GM21381 (cell line): ENCODE measurements at regions not wholly inside any gene's neighbourhood (a gene's known extent, or its start where the extent isn't known, plus 50 kb on each side); places are given as distances from the start of the nearest gene placed in this dataset.
"Not testable (repeated sequence)": the region's sequence is repeated elsewhere in the genome, so short reads cannot be mapped to it uniquely, and the experiment has no call there.

Source experiments
- ATAC-seq: cut with Tn5 transposase; IDR thresholded peaks from one replicate; pipeline ENCODE4 v1.9.1; 2021; ENCODE audit warnings: mild to moderate bottlenecking, moderate library complexity; ENCODE audit not compliant: unreplicated experiment

DNA sequence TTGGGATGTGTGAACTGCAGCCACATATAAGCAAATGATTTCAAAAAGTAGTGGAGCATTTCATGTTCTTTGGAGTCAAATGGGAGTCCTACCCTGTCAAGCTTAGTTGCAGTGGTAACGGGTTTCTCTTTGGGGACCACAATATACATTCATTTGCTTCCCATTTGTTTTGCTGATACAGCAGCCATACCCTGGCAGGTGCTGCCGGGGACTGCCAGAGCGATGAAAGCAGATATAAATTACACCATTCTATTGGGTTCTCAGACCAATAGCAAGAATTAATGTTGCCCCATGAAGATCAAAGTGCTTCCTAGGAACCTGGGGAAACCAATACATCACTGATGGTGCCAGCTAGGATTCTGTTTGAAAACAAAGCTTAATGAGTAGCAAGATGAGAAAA, 1621.5 kb upstream of the FLRT2 start:
- ATAC-seq = no peak

DNA sequence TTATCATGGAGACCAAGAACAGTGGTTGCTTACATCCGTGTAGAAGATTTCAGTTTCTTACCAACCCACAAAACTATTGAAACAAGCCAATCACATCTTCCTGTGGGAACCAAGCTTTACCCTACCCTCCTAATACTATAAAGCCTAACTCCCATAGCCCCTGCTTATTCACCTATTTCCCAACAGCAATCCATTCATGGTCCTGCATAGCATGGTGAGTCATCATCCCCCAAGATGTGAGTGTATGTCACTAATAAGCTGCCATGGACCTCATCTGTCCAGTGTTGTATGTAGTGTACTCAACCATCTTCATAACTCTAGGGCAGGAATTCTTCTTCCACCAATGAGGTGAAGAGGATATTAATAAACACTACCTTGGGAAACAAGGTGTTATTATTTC, 1620.4 kb upstream of the FLRT2 start:
- ATAC-seq = no peak

DNA sequence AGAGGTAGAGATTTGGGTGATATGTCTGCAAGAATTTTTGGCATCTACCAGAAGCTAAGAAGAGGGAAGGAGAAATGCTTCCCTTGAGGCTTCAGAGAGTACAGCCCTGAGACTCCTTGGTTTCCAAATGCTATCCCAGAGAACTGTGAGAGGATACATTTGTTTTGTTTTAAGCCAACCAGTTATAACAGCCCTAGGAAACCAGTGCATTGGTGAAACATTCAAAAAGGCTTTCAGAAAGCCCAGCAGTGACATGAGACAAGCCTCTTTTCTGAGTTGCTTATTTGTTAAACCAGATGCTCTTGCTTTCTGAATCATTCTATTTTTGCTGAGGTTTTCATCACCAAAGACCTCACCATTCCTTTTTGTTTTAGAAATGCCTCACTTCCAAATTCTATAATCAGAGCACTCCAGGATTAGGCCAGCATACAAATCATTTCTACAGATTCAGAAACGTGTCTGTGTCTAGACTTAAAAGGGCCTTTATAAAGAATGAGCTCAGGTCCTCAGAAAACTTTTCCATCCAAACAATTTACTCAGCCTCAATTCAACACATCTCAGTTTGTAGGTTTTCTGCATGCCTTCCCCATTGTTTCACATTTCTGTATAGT, 1617.8 kb upstream of the FLRT2 start:
- no peak for ATAC-seq

GRCh38 chr14:83913476-83913875, 1616.5 kb upstream of the FLRT2 start:
- no peak for ATAC-seq

DNA sequence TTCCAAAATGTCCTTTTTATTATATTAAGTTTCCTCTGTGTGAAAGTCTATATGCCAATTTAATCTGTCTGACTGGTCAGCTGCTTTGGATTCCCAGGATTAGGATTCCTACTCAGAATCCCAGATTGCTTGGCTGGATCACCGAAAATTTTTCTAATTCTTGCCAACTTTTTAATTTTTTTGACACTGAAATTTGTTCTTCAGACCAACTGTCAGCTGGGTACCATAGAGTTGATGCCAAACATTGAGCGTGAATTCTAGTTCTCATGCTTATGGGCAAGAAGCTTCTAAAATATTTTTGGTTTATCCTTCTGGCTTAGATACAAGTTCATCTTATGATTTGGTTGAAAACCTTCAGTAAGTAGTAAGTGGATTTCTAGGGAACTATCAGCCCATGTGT, 1611.4 kb upstream of the FLRT2 start:
- no peak for ATAC-seq

- ATAC-seq = not testable (repeated sequence)
Observed at GRCh38 chr14:83919675-83920074, 1610.3 kb upstream of the FLRT2 start.

DNA sequence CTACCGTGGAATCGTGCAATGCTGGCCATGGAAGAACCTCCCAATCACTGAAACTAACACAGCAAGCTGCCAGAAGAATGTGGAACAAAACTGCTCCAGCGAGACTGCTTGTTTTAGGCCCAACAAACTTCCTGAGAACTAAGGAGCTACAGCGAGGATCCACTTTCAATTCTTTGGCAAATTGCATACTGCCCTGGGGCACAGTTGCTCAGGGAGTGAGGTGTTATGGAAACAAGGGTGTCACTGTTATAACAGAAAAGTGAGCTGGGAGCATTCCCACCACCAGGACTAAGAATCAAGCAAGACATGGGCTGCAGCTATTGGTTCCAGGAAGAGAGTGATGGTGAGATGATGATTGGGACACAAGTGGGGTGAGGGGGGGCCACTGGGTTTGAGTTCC, 1606.1 kb upstream of the FLRT2 start:
- ATAC-seq = no peak

- no peak for ATAC-seq
Observed at GRCh38 chr14:83924259-83924658, 1605.7 kb upstream of the FLRT2 start.

DNA sequence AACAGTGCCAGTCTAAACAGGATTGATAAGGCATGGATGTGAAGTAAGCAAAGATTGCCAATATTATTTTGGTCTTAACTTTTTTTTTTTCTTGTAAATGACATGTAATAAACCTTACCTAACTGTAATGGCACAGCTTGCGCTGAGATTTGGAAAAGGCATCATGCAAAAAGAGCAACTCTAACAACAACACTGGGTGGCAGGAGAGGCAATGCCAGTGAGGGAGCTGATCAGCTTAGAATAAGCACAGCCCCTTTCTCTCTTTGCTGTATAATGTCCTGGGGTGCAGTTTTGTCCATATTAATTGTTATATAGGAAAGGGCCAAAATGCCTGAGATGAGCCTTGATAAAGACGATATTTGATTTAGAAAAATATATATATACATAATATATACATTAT, 1589.7 kb upstream of the FLRT2 start:
- no peak for ATAC-seq

- no peak for ATAC-seq
Observed at GRCh38 chr14:83958359-83958758, 1571.6 kb upstream of the FLRT2 start.

DNA sequence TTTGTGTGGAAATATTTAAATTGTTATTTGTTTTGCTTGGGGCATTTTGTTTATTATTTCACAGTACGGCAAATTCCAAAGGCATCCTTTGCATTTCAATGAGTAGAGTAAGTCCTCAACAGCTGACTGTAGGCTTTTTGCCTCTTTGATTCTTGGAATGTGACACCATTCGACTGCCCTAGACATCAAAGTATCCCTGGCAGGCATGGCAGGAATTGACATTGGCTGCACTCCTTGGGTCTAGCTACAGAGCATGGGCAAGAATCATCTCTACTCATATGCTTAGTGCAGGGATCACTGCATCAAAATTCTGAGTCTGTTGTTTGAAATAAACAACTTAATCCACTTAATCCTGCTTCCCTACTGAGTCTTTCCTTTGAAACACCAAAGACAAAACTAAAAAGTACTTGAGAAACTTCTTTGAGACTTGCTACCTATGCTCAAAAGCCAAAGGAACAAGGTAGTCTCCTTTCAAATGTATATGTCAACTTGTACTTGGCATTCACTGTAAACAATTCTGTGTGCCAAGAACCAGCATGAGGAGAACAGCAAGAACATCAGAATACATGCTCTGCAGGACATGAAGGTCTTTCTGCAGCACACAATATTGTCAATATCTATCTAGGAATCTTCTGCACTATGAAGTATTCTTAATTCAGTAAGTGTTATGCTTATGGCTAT, 1569.0 kb upstream of the FLRT2 start:
- ATAC-seq = no peak

DNA sequence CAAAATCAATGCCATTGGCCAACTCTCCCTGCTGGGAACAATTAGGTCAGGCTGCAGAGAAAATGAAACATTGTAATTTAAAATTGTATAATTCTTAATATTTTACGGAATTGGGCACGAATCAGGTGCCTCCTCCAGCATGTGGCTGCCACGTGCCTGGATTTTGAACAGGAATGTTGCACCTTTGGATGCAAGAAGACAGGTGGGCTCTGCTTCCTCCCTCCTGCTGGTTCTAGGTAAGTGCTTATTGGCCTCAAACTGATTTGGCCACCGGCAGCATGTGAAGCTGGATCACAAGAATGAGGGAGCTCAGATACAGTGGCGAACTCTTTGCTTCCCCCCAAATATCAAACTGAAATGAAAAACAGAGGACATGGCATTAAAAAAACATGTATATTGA, 1559.9 kb upstream of the FLRT2 start:
- ATAC-seq = no peak

DNA sequence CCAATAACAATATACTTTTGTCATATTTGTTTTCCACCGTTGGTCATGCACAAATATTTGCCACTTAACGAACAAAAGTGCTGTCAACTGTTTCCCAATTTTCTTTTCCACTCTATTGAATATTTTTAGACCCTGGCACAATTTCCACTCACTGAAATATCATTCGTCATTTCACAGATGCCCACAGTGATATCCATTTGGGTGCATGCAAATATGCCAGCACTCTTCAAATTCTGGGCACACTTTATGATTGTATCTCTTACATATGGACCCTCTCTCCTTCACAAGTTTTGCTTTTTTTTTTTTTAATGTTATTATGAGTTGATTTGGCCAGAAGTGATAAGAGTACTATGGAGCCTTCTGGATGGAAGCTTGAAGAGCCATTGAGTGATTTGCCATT, 1557.3 kb upstream of the FLRT2 start:
- no peak for ATAC-seq

- no peak for ATAC-seq
Observed at GRCh38 chr14:83974647-83975163, 1555.2 kb upstream of the FLRT2 start.

GRCh38 chr14:83975435-83975834, 1554.5 kb upstream of the FLRT2 start:
- no peak for ATAC-seq

DNA sequence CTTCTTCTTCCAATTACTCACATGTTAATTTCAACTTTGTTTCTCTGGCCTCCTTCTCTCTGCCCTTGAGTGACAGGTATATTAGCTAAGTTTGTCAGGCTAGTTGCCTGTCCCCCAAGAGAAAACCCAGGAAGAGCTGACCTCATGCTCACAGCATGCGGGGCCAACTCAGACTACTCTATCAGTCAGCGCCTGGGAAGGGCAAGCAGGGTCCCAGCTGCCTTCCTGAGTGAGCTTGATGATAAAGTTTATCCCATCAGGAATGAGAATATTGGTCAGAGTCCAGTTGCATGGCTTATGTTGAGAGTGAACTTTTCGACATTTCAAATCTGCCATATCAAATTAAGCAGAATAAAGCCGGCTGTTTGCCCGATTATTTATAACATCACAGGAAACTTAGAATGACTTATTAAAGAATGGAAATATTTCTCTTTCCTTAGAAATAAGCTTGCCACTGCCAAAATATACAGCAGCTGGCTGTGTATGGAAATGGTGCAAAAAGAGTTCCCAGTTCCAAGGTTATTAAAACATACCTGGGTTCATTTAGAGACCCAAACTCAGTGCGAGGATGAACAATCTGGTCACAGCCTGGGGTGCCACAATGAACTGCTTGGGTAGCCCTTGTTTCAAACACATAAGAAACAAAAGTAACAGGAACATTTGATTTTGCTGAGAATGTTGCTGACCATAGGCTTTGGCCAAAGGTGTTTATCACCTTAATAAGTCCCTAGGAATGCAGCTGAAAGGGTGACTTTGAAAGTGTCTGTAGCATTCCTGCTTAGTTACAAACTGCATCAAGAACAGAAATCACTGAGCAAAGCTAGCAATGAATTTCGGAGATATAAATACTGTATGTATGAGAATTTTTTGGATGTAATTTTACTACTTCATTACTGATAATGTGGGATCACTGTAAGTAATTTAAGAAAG, 1553.8 kb upstream of the FLRT2 start:
- ATAC-seq = no peak

- no peak for ATAC-seq
Observed at GRCh38 chr14:83977583-83977982, 1552.4 kb upstream of the FLRT2 start.

DNA sequence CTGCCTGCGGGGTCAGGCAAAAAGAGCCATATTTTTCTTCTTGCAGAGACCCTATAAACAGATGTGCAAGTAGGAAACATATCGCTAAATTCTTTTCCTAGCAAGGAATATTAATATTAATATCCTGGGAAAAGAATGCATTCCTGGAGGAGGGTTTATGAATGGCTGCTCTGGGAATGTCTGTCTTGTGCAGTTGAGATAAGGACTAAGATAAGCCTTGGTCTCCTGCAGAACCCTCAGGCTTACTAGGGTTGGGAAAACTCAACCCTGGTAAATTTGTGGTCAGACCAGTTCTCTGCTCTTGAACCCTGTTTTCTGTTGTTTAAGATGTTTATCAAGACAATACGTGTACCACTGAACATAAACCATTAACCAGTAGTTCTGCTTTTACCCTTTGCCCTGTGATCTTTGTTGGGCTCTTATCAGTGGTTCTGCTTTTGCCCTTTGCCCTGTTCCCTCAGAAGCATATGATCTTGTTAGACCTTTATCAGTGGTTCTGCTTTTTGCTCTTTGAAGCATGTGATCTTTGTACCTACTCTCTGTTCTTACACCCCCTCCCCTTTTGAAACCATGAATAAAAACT, 1548.2 kb upstream of the FLRT2 start:
- not testable (repeated sequence) for ATAC-seq

DNA sequence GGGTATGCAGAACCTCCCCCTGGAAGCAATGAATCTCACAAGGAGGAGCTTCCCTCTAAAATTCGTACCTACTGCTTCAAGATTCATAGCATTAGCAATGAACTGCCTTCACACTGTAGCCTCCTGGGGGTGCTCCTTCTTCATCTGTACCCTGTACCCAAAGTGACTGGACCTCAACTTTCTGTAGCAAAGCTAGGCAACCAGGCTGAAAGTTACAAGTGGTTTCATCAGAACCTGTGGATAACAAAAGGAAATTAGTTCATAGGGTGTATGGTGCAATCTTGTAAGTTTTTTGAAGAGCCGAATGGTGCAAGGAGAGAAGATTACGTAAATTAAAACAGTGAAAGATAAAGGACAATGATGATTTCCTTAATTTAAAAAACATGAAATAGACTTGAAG, 1541.7 kb upstream of the FLRT2 start:
- no peak for ATAC-seq

- ATAC-seq = no peak
Observed at GRCh38 chr14:83991666-83992065, 1538.3 kb upstream of the FLRT2 start.

GRCh38 chr14:83992857-83993256, 1537.1 kb upstream of the FLRT2 start:
- no peak for ATAC-seq
